T47D (cell line): ENCODE measurements at regions not wholly inside any gene's neighbourhood (a gene's known extent, or its start where the extent isn't known, plus 50 kb on each side); places are given as distances from the start of the nearest gene placed in this dataset.
"Not testable (repeated sequence)": the region's sequence is repeated elsewhere in the genome, so short reads cannot be mapped to it uniquely, and the experiment has no call there.

ENCODE experiments used
- DNase-seq, 2 experiments: peaks; one replicate each; pipeline versions ENCODE4 v3.0.0 to v3.0.0-alpha.2; 2011 to 2012; ENCODE audit warnings: low read depth in 1 of 2, low spot score in 1 of 2
- JUND ChIP-seq: IDR thresholded peaks from 2 replicates; pipeline ENCODE4 v1.6.1; 2012; ENCODE audit warnings: low read depth
- in situ Hi-C: cut with HindIII; loops from 2 replicates; pipeline ENCODE4 v1.10.0; 2016; ENCODE audit warnings: low sequenced_read_pairs, low pct_unique_long_range_greater_than_20kb

DNA sequence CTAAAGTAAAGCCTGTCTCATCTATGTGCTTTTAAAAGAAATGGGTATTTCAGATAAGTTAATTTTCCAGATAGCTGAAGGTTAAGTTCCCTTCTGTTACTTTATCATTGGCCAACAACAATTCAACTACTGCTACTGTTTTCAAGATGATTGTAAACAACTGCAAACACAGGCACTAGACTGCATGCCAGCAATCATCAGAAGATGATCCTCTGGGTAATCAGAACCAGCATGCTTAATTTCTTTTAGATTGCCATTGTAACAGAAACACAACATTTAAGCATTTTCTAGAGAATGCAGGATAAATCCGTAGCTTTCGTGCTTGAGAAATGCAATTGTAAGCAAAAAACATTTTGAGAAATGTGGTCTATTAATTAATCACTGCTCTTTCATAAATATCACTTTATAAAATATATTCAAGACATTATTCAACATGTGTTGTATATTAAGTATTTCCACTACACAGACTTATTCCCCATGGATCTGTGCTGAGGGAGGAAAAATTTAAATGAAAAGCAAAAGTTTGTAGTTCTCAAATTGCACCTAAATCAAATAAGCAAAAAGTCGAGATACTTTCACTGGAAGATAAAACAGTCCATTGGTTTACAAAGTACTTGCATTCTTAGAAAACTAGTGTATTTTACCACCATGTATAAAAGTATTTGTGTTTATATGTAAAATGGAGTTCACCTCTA is 133.7 kb downstream of the ATL2 start:
- DNase-seq: no peak
- no peak for TF ChIP-seq JUND
- in situ Hi-C loops: no loop called here

DNA sequence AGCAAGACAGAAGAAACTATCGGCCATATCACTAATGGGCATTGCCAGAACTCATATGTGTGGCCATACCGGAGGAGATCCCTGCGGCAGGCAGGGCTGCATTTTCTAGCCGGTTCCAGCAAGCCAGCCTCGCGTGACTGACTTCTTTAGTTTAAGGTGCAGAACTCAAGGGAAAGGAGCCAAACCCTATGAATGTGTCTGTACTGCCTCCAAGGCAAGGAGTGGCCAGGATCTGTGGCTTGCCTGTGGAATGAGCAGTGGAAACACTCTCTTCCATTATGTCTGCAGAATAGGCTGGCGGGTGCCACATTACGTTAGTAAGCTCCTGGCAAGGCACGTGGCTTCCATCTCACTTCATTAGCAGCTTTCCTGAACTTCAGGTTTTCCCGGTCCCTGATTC is 137.6 kb downstream of the ATL2 start:
- in situ Hi-C loops: no loop called here
- TF ChIP-seq JUND: no peak
- DNase-seq: no peak

DNA sequence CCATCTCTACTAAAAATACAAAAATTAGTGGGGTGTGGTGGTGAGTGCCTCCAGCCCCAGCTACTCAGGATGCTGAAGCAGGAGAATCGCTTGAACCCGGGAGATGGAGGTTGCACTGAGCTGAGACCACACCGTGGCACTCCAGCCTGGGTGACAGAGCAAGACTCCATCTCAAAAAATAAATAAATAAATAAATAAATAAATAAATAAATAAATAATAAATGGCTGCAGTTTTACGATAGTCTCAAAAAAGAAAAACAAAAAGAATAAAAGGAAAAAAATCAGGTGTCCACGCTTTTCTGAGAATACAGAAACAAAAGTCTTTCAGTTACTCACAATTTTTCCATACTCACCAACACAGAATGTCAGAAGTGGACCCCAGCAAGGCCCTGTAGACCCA is 138.4 kb downstream of the ATL2 start:
- in situ Hi-C loops, DNase-seq: not testable (repeated sequence)

DNA sequence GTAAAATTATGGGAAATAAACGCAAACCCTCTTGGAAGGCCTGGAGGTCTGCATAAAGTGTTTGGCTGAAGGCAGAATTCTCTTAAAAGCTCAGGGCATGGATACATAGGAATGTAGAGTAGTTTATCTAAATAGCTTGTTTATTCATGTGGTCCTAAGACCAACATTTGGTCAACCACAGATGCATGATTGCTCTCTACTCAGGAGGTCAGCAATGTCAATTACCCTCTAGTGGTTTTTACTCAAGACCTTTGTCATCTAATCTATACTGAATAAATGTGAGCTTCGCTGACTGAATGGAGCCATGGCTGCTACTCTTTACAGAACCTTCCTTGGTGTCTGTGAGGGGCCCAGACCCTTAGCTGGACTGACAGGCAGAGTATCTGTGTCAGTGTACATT is 139.8 kb downstream of the ATL2 start:
- in situ Hi-C loops: no loop called here
- DNase-seq: no peak
- no peak for TF ChIP-seq JUND

DNA sequence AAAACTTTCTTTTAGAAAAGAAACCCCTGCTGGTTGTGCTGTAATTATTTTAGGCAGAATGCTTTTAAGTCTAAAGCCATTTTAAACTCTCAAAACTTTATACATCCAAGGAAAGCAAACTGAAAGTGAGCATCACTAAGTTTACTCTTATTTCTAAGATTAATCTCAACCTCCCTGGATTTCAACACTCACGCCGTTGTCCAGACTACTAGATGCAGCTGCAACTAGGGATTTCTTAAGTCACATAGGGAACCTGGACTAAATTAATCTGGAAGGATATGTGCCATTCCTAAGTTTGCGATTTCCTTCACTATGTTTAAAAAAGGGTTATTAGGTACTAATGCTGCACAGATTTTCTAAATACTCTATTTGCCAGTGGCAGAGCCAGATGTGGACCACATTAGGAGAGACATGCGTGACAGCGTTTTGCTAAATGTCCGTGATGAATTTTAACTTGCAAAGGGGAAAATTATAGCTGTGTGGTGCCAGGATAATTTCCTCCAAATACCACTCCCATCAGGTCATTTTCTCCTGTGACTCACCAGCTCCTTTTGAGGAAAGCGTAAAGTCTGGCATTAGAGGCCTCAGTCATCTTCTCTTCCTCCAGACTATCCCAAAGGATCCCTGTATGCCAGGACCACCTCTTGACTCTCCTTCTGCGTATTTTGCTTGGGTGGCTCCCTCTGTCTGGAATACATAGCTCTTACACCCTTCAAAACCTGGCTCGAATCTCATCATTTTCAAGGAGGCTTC is 143.7 kb downstream of the ATL2 start:
- no peak for TF ChIP-seq JUND
- in situ Hi-C loops: no loop called here
- no peak for DNase-seq

DNA sequence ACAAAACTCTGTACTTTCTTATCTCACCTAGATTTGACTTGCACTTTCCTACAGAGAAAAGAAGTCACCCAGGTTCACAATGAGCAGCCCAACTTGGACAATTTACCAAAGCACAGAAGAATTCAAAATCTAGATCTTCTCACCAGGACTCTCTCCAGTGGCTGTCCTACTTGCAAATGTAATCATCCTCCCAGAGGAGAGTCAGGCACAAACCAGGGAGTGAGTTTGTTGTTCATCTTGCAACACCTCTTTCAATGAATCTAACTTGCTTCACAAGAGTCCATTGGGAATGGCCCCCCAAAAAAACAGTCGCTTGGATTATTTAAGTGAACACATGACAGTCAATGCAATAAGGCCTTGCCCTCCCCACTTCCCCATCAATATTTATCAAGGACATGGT is 144.6 kb downstream of the ATL2 start:
- DNase-seq: no peak
- in situ Hi-C loops: no loop called here
- TF ChIP-seq JUND: no peak

DNA sequence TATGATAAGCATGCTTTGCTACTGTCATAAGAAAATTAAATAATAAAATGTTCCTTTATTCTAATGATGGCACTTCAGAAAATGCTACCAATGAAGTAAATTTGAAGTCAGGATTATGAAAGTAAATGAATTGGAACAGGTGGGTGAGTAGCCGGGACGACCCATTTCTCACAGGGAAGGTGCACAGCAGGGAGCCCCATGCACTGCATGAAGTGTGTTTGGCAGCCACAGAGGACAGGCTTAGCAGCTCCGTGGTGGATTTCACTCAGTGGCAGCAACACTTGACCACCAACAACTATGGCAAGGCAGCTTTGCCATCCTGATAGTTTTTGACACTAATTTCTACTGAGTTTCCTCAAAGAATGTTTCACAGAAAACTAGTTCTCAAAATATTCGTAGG is 146.3 kb downstream of the ATL2 start:
- TF ChIP-seq JUND: no peak
- in situ Hi-C loops: no loop called here
- DNase-seq: no peak

DNA sequence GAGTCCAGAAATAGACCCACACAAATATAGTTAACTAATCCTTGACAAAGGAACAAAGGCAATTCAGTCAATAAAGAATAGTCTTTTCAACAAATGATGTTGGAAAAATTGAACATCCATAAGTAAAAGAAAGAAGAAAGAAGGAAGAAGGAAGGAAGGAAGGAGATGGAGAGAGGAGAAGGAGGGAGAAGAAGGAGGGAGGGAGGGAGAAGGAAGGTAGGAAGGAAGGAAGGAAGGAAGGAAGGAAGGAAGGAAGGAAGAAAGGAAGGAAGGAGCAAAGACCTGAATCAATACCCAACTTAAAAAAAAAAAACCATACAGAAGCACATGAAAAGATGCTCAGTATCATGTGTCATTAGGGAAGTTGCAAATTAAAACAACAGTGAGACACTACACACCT is 148.3 kb downstream of the ATL2 start:
- in situ Hi-C loops: no loop called here
- DNase-seq: no peak
- TF ChIP-seq JUND: no peak

DNA sequence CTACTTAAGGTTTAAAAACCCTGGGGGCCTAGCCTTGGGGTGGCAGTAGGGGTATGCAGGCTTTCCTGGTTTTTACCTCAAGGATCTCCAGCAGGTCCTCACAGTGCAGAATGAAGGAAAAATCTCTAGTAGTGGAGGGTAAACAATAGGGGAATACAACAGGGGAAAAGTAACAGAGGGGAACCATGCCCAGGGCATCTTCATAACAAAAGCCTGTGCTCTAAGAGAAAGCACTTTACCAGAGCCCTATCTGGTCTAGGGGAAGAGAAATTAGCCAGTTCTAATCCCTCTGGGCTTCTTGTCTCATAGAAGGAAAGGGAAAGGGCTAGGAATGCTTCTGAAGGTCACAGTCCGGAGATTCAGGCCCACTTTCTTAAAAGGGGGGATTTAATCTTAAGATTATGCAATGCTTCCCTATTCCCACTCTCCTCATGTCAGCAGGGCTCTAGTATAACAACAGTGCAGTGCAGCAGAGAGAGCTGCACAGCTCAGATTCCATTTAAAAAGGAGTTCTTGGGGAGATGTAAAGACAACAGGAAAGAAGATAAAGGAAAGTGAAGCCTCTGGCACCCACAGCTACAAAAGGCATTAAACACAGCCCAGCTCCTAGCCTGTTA is 149.0 kb upstream of the CYP1B1 start:
- no peak for TF ChIP-seq JUND
- in situ Hi-C loops: no loop called here
- DNase-seq: no peak

DNA sequence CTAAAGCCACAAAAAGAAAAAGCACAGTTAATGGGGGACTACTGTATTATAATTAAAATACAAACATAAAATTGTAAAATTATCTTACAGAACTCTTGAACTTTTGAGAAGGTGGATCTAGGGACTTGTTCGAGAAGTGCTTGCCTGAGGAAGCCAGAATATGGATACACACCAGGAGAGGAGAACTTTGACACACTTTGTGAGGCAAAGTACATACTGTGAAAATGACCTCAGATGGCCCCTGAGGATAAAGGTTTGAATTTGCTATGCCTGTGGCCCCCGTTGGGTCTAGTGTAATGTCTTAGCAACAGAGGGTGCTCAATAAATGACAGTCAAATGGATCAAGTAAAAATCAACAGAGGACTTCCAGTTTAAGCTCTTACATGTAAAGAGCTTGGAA is 148.2 kb upstream of the CYP1B1 start:
- no peak for TF ChIP-seq JUND
- DNase-seq: no peak
- in situ Hi-C loops: no loop called here

DNA sequence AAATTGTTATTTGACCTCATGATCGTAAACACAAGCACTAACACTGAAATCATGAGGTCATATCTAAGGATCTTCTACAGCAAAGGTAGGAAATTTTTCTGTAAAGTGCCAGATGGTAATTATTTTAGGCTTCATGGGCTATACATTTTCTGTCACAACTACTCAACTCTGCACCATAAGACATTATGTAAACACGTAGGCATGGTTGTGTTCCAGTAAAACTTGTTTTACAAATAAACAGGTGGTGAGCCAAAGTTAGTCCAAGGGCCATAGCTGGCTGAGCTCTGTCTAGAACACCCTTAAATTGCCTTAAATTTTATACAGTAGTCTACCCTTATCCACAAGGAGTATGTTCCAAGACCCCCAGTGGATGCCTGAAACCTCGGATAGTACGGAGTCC is 147.3 kb upstream of the CYP1B1 start:
- in situ Hi-C loops: no loop called here
- no peak for TF ChIP-seq JUND
- DNase-seq: peak; percentile 13 to 71

DNA sequence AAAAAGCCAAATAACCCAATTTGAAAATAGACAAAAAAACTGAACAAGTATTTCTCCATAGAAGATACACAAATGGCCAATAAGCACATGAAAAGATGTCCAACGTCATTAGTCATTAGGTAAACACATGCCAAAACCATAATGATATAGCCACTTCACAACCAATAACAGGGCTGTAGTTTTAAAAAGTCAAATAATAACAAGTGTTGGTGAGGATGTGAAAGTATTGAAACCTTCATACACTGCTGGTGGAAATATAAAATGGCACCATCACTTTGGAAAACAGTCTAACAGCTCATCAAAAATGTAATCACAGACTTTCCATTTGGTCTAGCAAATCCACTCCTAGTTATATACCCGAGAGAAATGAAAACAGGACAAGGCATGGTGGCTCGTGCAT is 144.2 kb upstream of the CYP1B1 start:
- in situ Hi-C loops: no loop called here
- DNase-seq: no peak
- no peak for TF ChIP-seq JUND

DNA sequence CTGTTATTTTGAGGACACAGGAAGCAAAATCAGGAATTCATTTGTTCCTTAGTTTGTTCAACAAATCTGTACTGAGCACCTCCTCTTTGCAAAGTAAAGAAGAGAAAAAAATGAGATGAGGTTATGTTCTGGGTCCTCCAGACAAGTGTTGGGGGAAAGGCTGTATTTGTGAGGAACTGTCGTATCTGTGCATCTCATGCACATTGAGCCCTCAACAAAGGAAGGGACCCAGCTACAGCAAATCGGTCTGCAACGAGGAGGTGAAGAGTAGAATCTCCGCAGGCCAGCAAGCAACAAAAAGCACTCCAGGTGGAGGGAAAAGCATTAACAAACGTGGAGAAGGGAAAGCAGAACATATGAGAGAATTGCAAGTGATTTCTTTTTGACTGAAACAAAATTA is 143.0 kb upstream of the CYP1B1 start:
- TF ChIP-seq JUND: no peak
- in situ Hi-C loops: no loop called here
- no peak for DNase-seq
